ENCODE measurements at regions not wholly inside any gene's neighbourhood (a gene's known extent, or its start where the extent isn't known, plus 50 kb on each side); places are given as distances from the start of the nearest gene placed in this dataset.

GRCh38 chr5:28737222-28737621, 1698.8 kb upstream of the CDH9 start:
- TF ChIP-seq, protein P1, sequence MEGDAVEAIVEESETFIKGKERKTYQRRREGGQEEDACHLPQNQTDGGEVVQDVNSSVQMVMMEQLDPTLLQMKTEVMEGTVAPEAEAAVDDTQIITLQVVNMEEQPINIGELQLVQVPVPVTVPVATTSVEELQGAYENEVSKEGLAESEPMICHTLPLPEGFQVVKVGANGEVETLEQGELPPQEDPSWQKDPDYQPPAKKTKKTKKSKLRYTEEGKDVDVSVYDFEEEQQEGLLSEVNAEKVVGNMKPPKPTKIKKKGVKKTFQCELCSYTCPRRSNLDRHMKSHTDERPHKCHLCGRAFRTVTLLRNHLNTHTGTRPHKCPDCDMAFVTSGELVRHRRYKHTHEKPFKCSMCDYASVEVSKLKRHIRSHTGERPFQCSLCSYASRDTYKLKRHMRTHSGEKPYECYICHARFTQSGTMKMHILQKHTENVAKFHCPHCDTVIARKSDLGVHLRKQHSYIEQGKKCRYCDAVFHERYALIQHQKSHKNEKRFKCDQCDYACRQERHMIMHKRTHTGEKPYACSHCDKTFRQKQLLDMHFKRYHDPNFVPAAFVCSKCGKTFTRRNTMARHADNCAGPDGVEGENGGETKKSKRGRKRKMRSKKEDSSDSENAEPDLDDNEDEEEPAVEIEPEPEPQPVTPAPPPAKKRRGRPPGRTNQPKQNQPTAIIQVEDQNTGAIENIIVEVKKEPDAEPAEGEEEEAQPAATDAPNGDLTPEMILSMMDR (IDR thresholded peaks at IDR 0.05; ENCODE audit: extremely low read depth in 1 of 2, insufficient read depth in 1 of 2, low read depth in 1 of 2, low read length in 2 of 2), result no peak
- TF ChIP-seq MYC (IDR thresholded peaks at IDR 0.05; ENCODE audit: low read depth, low read length) (no peak), JUN (IDR thresholded peaks at IDR 0.05; ENCODE audit: borderline replicate concordance, insufficient read depth, insufficient read length, low read depth) (no peak), EZH2 (IDR thresholded peaks at IDR 0.05; ENCODE audit: borderline replicate concordance, low read depth, low read length, severe bottlenecking) (no peak), POLR2A (IDR thresholded peaks at IDR 0.05; ENCODE audit: low read depth, low read length) (no peak), FOS (IDR thresholded peaks at IDR 0.05; ENCODE audit: borderline replicate concordance, insufficient read depth, low read length) (no peak), POLR2AphosphoS5 (IDR thresholded peaks at IDR 0.05; ENCODE audit: insufficient read depth, low read depth, low read length) (no peak), GATA2 (IDR thresholded peaks at IDR 0.05; ENCODE audit: insufficient read depth, insufficient read length, low read depth, low read length) (no peak)
- TF ChIP-seq, protein P2, sequence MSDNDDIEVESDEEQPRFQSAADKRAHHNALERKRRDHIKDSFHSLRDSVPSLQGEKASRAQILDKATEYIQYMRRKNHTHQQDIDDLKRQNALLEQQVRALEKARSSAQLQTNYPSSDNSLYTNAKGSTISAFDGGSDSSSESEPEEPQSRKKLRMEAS (IDR thresholded peaks at IDR 0.05; ENCODE audit: insufficient read depth, insufficient read length), result no peak
- no peaks in the 10 kb centered on the region for H3K9me1 ChIP-seq (replicated peaks; ENCODE audit: control insufficient read depth, extremely low read depth, insufficient read depth, low read length)
- H3K27me3 ChIP-seq (ENCODE audit: control insufficient read depth in 2 of 2, insufficient read depth in 2 of 2, low read length in 2 of 2), result no peaks in the 10 kb centered on the region
- no peak for FAIRE-seq
- dilution Hi-C loops (cut with MboI; ENCODE audit: extremely low pct_ligation_motif_present, low sequenced_read_pairs) (no loop called here), intact Hi-C loops (cut with micrococcal nuclease) (no loop called here)
- H3K9ac ChIP-seq (replicated peaks; ENCODE audit: extremely low read depth, insufficient read depth, low read length), result no peak overlapping the region
- no TSS peak for BruUV-seq (replicated peaks)
- H3K27ac ChIP-seq (ENCODE audit: insufficient read depth, low read depth, low read length), result no peak overlapping the region
- no peaks in the 10 kb centered on the region for H3K9me3 ChIP-seq (replicated peaks; ENCODE audit: control insufficient read depth, insufficient read depth, low read length)
- H3K36me3 ChIP-seq (ENCODE audit: control insufficient read depth in 2 of 2, extremely low read depth in 1 of 2, insufficient read depth in 2 of 2, low read length in 2 of 2), result no peaks in the 10 kb centered on the region
- CTCF ChIA-PET, result no interaction called here
- DNase-seq (ENCODE audit: low read depth, low spot score), result no peak
- no peaks in the 10 kb centered on the region for H3K79me2 ChIP-seq (ENCODE audit: control insufficient read depth, insufficient read depth, low read length)
- POLR2A ChIA-PET, result no interaction called here
- H2AFZ ChIP-seq (ENCODE audit: low read depth, low read length), result no peak overlapping the region
- no peak overlapping the region for H3K4me2 ChIP-seq (ENCODE audit: insufficient read depth, low read length)
- H3K4me3 ChIP-seq (replicated peaks in 1 of 3; ENCODE audit: insufficient read depth in 1 of 3, low read depth in 1 of 3, low read length in 3 of 3), result no peak overlapping the region
- no peaks in the 10 kb centered on the region for H3K4me1 ChIP-seq (ENCODE audit: control insufficient read depth, extremely low read depth, insufficient read depth, low read length)
- no peaks in the 10 kb centered on the region for H4K20me1 ChIP-seq (replicated peaks; ENCODE audit: control insufficient read depth, extremely low read depth, insufficient read depth, low read length)

Data from endothelial cell of umbilical vein (primary cell).